Testis (tissue), 2 donors: ENCODE measurements at regions not wholly inside any gene's neighbourhood (a gene's known extent, or its start where the extent isn't known, plus 50 kb on each side); places are given as distances from the start of the nearest gene placed in this dataset.

Experiments used
- POLR2A ChIP-seq: fragments of 450-650 bp; IDR thresholded peaks from one replicate; pipeline ENCODE4 v1.6.1; 2017; ENCODE audit warnings: antibody characterized with exemption, mild to moderate bottlenecking, moderate library complexity
- TF ChIP-seq, protein P1 (sequence below), 3 experiments: fragments of 450-650 bp in 2 of 3; fragments of 200-600 bp in 1 of 3; sonication (generic) in 1 of 3; IDR thresholded peaks; one replicate each; pipeline ENCODE4 v1.5.1; 2016 to 2019; ENCODE audit warnings: antibody characterized with exemption in 3 of 3, mild to moderate bottlenecking in 2 of 3, moderate library complexity in 1 of 3

DNA sequence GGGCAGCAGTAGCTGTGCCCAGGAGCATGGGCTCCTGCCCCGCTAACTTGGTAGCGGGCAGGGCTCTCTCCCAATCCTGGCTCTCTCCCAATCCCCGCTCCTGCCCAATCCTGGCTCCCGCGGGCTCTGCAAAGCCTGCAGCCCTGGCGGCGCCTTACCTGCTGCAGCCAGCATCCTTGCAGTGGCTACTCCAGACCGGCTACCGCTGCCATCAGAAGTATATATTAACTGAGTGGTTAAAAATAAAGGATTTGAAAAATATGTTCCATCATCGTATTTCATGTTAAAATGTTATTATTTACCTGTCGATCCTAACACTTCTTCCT lies 698.2 kb downstream of the SLITRK1 start:
- TF ChIP-seq, protein P1, sequence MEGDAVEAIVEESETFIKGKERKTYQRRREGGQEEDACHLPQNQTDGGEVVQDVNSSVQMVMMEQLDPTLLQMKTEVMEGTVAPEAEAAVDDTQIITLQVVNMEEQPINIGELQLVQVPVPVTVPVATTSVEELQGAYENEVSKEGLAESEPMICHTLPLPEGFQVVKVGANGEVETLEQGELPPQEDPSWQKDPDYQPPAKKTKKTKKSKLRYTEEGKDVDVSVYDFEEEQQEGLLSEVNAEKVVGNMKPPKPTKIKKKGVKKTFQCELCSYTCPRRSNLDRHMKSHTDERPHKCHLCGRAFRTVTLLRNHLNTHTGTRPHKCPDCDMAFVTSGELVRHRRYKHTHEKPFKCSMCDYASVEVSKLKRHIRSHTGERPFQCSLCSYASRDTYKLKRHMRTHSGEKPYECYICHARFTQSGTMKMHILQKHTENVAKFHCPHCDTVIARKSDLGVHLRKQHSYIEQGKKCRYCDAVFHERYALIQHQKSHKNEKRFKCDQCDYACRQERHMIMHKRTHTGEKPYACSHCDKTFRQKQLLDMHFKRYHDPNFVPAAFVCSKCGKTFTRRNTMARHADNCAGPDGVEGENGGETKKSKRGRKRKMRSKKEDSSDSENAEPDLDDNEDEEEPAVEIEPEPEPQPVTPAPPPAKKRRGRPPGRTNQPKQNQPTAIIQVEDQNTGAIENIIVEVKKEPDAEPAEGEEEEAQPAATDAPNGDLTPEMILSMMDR (IDR thresholded peaks at IDR 0.05), result no peak
- TF ChIP-seq POLR2A, result no peak
